ENCODE measurements at regions not wholly inside any gene's neighbourhood (a gene's known extent, or its start where the extent isn't known, plus 50 kb on each side); places are given as distances from the start of the nearest gene placed in this dataset.

GRCh38 chr3:28678086-28678485 is 329.5 kb upstream of the AZI2 start:
- TF ChIP-seq CTCF (IDR thresholded peaks at IDR 0.05; ENCODE audit: insufficient read depth, low read depth, low read length), result no peak
- H3K4me3 ChIP-seq (ENCODE audit: low read depth, low read length), result no peak overlapping the region
- no peak for DNase-seq (ENCODE audit: low read depth)

DNA sequence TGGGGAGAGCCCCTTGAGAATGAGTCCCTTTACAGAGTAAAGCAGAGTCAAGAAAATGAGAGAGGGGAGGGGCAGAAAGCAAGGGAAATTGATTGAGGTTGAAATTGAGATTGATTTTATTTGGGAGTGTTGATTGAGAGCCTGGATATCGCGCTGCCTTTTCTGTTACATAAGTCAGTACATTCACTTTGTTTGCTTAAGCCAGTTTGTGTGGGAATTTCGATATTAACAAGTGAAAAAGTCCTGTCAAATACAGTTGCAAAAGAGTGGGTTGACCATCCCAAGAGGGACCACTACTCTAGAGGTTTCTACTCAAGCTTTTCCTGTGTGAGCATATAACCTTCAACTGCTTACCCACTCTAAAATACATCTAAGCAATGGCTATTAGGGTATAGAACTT is 331.4 kb upstream of the AZI2 start:
- TF ChIP-seq CTCF (IDR thresholded peaks at IDR 0.05; ENCODE audit: insufficient read depth, low read depth, low read length), result no peak
- DNase-seq (ENCODE audit: low read depth), result no peak
- no peak overlapping the region for H3K4me3 ChIP-seq (ENCODE audit: low read depth, low read length)

- no peak overlapping the region for H3K4me3 ChIP-seq (ENCODE audit: low read depth, low read length)
- DNase-seq (ENCODE audit: low read depth), result no peak
- TF ChIP-seq CTCF (IDR thresholded peaks at IDR 0.05; ENCODE audit: insufficient read depth, low read depth, low read length), result no peak
Observed at GRCh38 chr3:28682121-28682520, 333.5 kb upstream of the AZI2 start.

GRCh38 chr3:28690176-28690575 is 341.6 kb upstream of the AZI2 start:
- no peak for DNase-seq (ENCODE audit: low read depth)
- no peak overlapping the region for H3K4me3 ChIP-seq (ENCODE audit: low read depth, low read length)
- no peak for TF ChIP-seq CTCF (IDR thresholded peaks at IDR 0.05; ENCODE audit: insufficient read depth, low read depth, low read length)

DNA sequence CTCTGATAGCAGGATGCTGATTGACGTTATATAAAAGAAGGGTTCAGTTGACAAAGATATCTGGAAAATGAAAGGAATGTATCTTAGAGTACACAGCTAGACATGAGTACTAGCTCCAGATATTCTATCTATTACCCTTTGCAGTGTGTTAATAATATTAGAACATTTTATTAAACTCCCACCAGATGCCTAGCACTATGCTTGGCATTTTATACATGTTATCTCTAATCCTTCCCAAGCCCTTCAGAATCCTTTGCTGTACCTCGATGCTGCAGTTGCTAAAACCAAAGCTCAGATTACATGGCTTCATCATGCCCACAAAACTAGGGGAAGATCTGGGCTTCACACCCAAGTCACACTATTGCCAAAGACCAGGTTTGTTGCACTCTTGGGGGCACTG is 350.1 kb upstream of the AZI2 start:
- TF ChIP-seq CTCF (IDR thresholded peaks at IDR 0.05; ENCODE audit: insufficient read depth, low read depth, low read length), result no peak
- no peak overlapping the region for H3K4me3 ChIP-seq (ENCODE audit: low read depth, low read length)
- DNase-seq (ENCODE audit: low read depth), result no peak

- no peak for TF ChIP-seq CTCF (IDR thresholded peaks at IDR 0.05; ENCODE audit: insufficient read depth, low read depth, low read length)
- no peak for DNase-seq (ENCODE audit: low read depth)
- H3K4me3 ChIP-seq (ENCODE audit: low read depth, low read length), result no peak overlapping the region
Observed at GRCh38 chr3:28699283-28699682, 350.7 kb upstream of the AZI2 start.

DNA sequence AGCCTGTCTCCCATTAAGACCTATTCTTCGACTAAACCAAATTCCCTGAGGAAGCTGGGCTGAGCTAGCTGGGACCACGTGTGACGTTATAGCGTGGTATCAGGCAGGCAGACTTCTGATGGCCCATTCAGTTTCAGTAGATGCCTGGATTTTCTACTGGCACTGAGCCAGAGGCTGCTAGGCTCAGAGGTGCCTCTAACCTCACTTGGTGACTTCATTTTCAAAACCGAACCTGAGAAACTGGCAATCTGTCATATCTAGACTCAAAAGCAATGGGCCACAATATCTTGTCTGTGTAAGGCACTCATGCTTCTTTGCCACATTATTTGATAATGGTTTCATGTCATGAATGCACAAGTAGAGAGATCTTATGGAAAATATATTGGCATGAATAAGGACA is 352.1 kb upstream of the AZI2 start:
- no peak for DNase-seq (ENCODE audit: low read depth)
- H3K4me3 ChIP-seq (ENCODE audit: low read depth, low read length), result no peak overlapping the region

More for the DNA sequence above, 352.1 kb upstream of the AZI2 start:
- no peak for TF ChIP-seq CTCF (IDR thresholded peaks at IDR 0.05; ENCODE audit: insufficient read depth, low read depth, low read length)
